A204.1 (cell line): ENCODE measurements at regions not wholly inside any gene's neighbourhood (a gene's known extent, or its start where the extent isn't known, plus 50 kb on each side); places are given as distances from the start of the nearest gene placed in this dataset.

ENCODE experiments used
- FAIRE-seq: peaks from 2 replicates; lab custom pipeline; 2012; peaks lifted over from hg19 to GRCh38; lab: Jason Lieb, UNC

- no peak for FAIRE-seq
Measured at GRCh38 chr6:12590901-12591300, 125.7 kb upstream of the PHACTR1 start.

GRCh38 chr6:12592634-12593033 is 123.9 kb upstream of the PHACTR1 start:
- FAIRE-seq = no peak

- no peak for FAIRE-seq
Measured at GRCh38 chr6:12593771-12594529, 122.6 kb upstream of the PHACTR1 start.

GRCh38 chr6:12594530-12594893 is 122.1 kb upstream of the PHACTR1 start:
- FAIRE-seq = no peak

GRCh38 chr6:12595161-12595811 is 121.3 kb upstream of the PHACTR1 start:
- no peak for FAIRE-seq

- FAIRE-seq = no peak
Measured at GRCh38 chr6:12596731-12597130, 119.8 kb upstream of the PHACTR1 start.

GRCh38 chr6:12598919-12599318 is 117.6 kb upstream of the PHACTR1 start:
- FAIRE-seq = no peak

GRCh38 chr6:12601881-12602280 is 114.7 kb upstream of the PHACTR1 start:
- FAIRE-seq = no peak

GRCh38 chr6:12602342-12602741 is 114.2 kb upstream of the PHACTR1 start:
- no peak for FAIRE-seq

GRCh38 chr6:12602951-12603672 is 113.5 kb upstream of the PHACTR1 start:
- FAIRE-seq = no peak

GRCh38 chr6:12603673-12604049 is 112.9 kb upstream of the PHACTR1 start:
- FAIRE-seq = no peak

- no peak for FAIRE-seq
Measured at GRCh38 chr6:12605888-12606345, 110.7 kb upstream of the PHACTR1 start.

- no peak for FAIRE-seq
Measured at GRCh38 chr6:12606616-12607015, 110.0 kb upstream of the PHACTR1 start.

GRCh38 chr6:12608016-12608860 is 108.3 kb upstream of the PHACTR1 start:
- FAIRE-seq = no peak

- no peak for FAIRE-seq
Measured at GRCh38 chr6:12608874-12609273, 107.7 kb upstream of the PHACTR1 start.

GRCh38 chr6:12609751-12610150 is 106.8 kb upstream of the PHACTR1 start:
- no peak for FAIRE-seq

GRCh38 chr6:12610862-12611261 is 105.7 kb upstream of the PHACTR1 start:
- FAIRE-seq = no peak

- FAIRE-seq = no peak
Measured at GRCh38 chr6:12613811-12614210, 102.8 kb upstream of the PHACTR1 start.

- no peak for FAIRE-seq
Measured at GRCh38 chr6:12614456-12614855, 102.1 kb upstream of the PHACTR1 start.

- FAIRE-seq = no peak
Measured at GRCh38 chr6:12618296-12618695, 98.3 kb upstream of the PHACTR1 start.

- no peak for FAIRE-seq
Measured at GRCh38 chr6:12621754-12622153, 94.8 kb upstream of the PHACTR1 start.

GRCh38 chr6:12622566-12622965 is 94.0 kb upstream of the PHACTR1 start:
- no peak for FAIRE-seq
